ENCODE measurements at regions not wholly inside any gene's neighbourhood (a gene's known extent, or its start where the extent isn't known, plus 50 kb on each side); places are given as distances from the start of the nearest gene placed in this dataset.
A peak's percentile ranks its signal among the peaks of the same experiment; 100 is the strongest.

GRCh38 chr1:87449348-87449963 lies 120.8 kb downstream of the LMO4 start:
- Histone ChIP-seq H3K27me3 (ENCODE audit: control insufficient read depth, insufficient read depth, low read length, poor library complexity, severe bottlenecking) (no peaks in the 10 kb centered on the region), H3K9ac (ENCODE audit: extremely low read depth, low read length, poor library complexity, severe bottlenecking) (no peak overlapping the region), H3K27ac (ENCODE audit: low read depth, low read length) (no peak overlapping the region), H3K36me3 (ENCODE audit: control insufficient read depth, insufficient read depth, low read length) (no peaks in the 10 kb centered on the region), H3K9me3 (ENCODE audit: control insufficient read depth, low read length) (peaks cover 2% of the 10 kb centered on the region), H3K4me3 (ENCODE audit: low read length) (no peak overlapping the region), H3K4me1 (ENCODE audit: control insufficient read depth, insufficient read depth, low read length) (no peaks in the 10 kb centered on the region)
- Mint-ChIP-seq H3K9me3 (peaks cover 12% of the 10 kb centered on the region), H3K4me3 (no peak overlapping the region), H3K27ac (no peak overlapping the region), H3K27me3 (ENCODE audit: insufficient read depth) (no peaks in the 10 kb centered on the region), H3K36me3 (ENCODE audit: low read depth) (peaks cover under 1% of the 10 kb centered on the region), H3K4me1 (peaks cover 13% of the 10 kb centered on the region)
- WGBS, 2 experiments (ENCODE audit: insufficient coverage in 1 of 2, insufficient read length in 1 of 2): 90 to 91% methylated on average over 7 of the region's 7 CpGs
- DNase-seq: no peak
- no peak for TF ChIP-seq CTCF (conservative IDR thresholded peaks at IDR 0.05)

DNA sequence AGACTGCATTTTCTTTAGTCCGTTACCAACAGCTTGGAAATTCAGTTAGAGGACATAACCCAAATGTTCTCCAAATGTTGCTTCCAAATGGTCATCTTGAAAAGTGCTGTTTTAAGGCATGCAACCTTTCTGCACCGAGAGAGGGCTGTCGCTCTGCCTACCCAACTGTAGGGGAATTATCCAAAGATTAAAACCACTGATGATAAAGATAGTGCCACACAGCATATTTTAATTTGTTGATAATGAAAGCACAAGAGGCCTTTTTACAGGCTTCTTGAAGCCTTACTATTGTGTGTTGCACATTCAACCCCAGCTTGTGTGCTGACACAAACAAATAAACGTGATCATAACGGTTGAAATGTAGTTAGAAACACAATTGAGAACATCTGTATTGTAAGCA lies 121.5 kb downstream of the LMO4 start:
- Mint-ChIP-seq H3K4me3 (no peak overlapping the region), H3K36me3 (ENCODE audit: low read depth) (peaks cover 4% of the 10 kb centered on the region), H3K27me3 (ENCODE audit: insufficient read depth) (no peaks in the 10 kb centered on the region), H3K9me3 (peaks cover 13% of the 10 kb centered on the region), H3K27ac (no peak overlapping the region), H3K4me1 (peaks cover 13% of the 10 kb centered on the region)
- no peaks in the 10 kb centered on the region for H3K36me3 ChIP-seq (ENCODE audit: control insufficient read depth, insufficient read depth, low read length)
- H3K4me3 ChIP-seq (ENCODE audit: low read length): no peak overlapping the region
- no peaks in the 10 kb centered on the region for H3K27me3 ChIP-seq (ENCODE audit: control insufficient read depth, insufficient read depth, low read length, poor library complexity, severe bottlenecking)
- WGBS, 2 experiments (ENCODE audit: insufficient coverage in 1 of 2, insufficient read length in 1 of 2): 92 to 96% methylated on average over 5 of the region's 5 CpGs
- no peaks in the 10 kb centered on the region for H3K4me1 ChIP-seq (ENCODE audit: control insufficient read depth, insufficient read depth, low read length)
- H3K9ac ChIP-seq (ENCODE audit: extremely low read depth, low read length, poor library complexity, severe bottlenecking): no peak overlapping the region
- no peak overlapping the region for H3K27ac ChIP-seq (ENCODE audit: low read depth, low read length)
- no peak for DNase-seq
- TF ChIP-seq CTCF (conservative IDR thresholded peaks at IDR 0.05): no peak
- peaks cover 9% of the 10 kb centered on the region for H3K9me3 ChIP-seq (ENCODE audit: control insufficient read depth, low read length)

DNA sequence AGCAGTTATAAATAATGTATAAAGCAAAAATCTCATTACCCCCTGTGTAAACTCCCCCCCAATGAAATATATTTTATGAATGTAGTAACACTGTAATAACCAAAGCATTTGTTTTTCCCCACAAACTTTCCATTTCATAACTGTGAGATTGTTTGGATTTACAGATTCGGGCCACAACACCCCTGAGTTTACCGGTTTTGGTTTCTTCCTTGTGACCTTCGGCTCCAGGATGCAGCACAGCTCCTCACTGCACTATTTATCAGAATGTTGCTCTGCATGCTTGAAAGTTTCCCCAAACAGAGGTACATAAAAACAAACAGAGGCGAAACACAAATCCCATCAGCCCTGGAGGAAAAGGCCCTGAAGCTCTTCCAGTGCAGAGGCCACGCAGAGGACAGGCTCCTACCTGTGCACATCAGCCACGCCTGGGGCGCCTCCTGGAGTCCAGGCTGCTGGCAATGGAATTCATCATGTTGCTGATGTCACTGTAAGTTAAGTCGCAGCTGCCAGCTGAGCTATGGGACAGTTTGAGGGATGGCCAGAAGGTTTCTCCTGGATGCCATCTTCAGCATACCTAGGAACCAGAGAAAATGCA lies 122.0 kb downstream of the LMO4 start:
- no peaks in the 10 kb centered on the region for H3K27me3 Mint-ChIP-seq (ENCODE audit: insufficient read depth)
- no peaks in the 10 kb centered on the region for H3K27me3 ChIP-seq (ENCODE audit: control insufficient read depth, insufficient read depth, low read length, poor library complexity, severe bottlenecking)
- peaks cover 4% of the 10 kb centered on the region for H3K36me3 Mint-ChIP-seq (ENCODE audit: low read depth)
- H3K9me3 ChIP-seq (ENCODE audit: control insufficient read depth, low read length): peaks cover 13% of the 10 kb centered on the region
- H3K9ac ChIP-seq (ENCODE audit: extremely low read depth, low read length, poor library complexity, severe bottlenecking): no peak overlapping the region
- WGBS, 2 experiments (ENCODE audit: insufficient coverage in 1 of 2, insufficient read length in 1 of 2): 94 to 98% methylated on average over 4 to 8 of the region's 8 CpGs
- H3K4me1 ChIP-seq (ENCODE audit: control insufficient read depth, insufficient read depth, low read length): no peaks in the 10 kb centered on the region
- no peaks in the 10 kb centered on the region for H3K36me3 ChIP-seq (ENCODE audit: control insufficient read depth, insufficient read depth, low read length)
- H3K27ac ChIP-seq (ENCODE audit: low read depth, low read length): no peak overlapping the region
- peaks cover 12% of the 10 kb centered on the region for H3K9me3 Mint-ChIP-seq
- H3K4me3 Mint-ChIP-seq: no peak overlapping the region
- no peak overlapping the region for H3K4me3 ChIP-seq (ENCODE audit: low read length)
- peak; percentile 63 for TF ChIP-seq CTCF (conservative IDR thresholded peaks at IDR 0.05)
- H3K4me1 Mint-ChIP-seq: peaks cover 13% of the 10 kb centered on the region
- H3K27ac Mint-ChIP-seq: no peak overlapping the region
- peak; percentile 61 for DNase-seq
